Ishikawa (cell line): ENCODE measurements at regions not wholly inside any gene's neighbourhood (a gene's known extent, or its start where the extent isn't known, plus 50 kb on each side); places are given as distances from the start of the nearest gene placed in this dataset.

ENCODE experiments used
- CREB1 ChIP-seq: IDR thresholded peaks from 2 replicates; pipeline ENCODE4 v1.6.1; 2012; ENCODE audit warnings: low read depth
- FOXM1 ChIP-seq: IDR thresholded peaks from 2 replicates; pipeline ENCODE4 v1.6.1; 2012; ENCODE audit warnings: low read depth, borderline replicate concordance
- MAX ChIP-seq: IDR thresholded peaks from 2 replicates; pipeline ENCODE4 v1.6.1; 2012

- no peak for TF ChIP-seq FOXM1
- TF ChIP-seq CREB1, result no peak
- no peak for TF ChIP-seq MAX
Measured at GRCh38 chr3:101131767-101132166, 138.5 kb upstream of the ABI3BP start.
